SKM-1 treated with dmso at 0.1 percent for 144 hours (cell line): ENCODE measurements at regions not wholly inside any gene's neighbourhood (a gene's known extent, or its start where the extent isn't known, plus 50 kb on each side); places are given as distances from the start of the nearest gene placed in this dataset.
"Not testable (repeated sequence)": the region's sequence is repeated elsewhere in the genome, so short reads cannot be mapped to it uniquely, and the experiment has no call there.

Source experiments
- DNase-seq: peaks from one replicate; lab custom pipeline; 2025; ENCODE audit not compliant: unreplicated experiment; lab: John Stamatoyannopoulos, UW

DNA sequence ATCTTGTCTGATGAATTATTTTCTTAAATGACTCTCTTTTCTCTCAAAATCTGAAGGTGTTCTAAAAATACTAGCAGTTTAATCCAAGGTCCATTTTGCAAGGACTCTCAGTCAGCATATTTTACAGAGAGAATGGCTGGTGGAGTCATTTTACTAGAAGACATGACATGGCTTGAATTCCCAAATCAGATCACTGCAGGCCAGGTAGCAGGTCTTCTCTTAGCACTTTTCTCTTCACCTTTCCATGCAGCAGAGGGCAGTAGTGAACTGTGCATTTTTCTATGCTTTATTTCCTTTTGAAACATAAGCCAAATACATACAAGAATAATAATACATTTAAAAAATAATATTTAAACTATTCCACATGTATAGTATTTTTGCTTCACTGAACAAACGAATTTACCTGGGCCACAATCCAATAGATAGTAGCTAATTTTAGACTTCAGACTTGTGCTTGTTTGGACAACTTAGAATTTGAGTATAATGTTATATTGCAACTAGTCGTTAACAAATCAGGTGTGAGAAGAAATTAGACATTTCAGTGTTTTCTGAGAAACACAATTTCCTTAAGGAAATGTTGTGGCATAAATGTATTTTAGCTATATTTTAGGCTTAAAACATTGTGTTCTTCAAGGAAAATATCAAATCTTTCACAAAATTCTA, 289.4 kb upstream of the DAB2 start:
- DNase-seq, result peak; percentile 36

- peak; percentile 66 for DNase-seq
These were observed 288.6 kb upstream of the DAB2 start for GRCh38 chr5:39713250-39713916.

DNA sequence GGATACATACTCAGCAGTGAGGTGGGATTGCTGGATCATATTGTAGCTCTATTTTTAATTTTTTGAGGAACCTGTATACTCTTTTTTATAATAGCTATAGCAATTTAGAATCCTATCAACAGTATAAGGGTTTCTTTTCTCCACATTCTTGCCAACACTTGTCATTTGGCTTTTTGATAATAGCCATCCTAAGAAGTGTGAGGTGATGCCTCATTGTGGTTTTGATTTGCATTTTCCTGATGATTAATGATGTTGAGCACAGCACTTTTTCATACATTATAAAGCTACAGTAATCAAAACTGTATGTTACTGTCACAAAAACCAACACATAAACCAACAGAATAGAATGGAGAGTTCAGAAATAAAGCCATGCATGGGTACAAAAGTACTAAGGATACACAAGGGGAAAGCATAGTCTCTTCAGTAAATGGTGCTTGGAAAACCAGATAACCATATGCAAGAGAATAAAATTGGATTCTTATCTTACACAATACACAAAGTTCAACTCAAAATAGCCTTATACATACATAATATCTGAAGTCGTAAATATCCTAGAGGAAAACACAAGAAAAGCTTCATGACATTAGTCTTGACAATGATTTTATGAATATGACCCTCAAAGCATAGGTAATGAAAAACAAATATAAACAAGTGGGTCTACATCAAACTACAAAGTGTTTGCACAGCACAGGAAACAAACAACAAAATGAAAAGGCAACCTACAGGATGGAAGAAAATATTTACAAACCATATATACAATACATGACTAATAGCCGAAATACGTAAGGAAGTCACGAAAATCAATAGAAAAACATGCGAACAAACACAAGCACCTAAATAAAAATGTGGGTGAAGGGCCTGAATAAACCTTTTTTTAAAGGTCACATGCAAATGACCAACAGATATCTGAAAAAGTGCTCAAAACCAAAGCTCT, 287.8 kb upstream of the DAB2 start:
- DNase-seq, result no peak

GRCh38 chr5:39711821-39712220, 287.0 kb upstream of the DAB2 start:
- DNase-seq, result no peak

DNA sequence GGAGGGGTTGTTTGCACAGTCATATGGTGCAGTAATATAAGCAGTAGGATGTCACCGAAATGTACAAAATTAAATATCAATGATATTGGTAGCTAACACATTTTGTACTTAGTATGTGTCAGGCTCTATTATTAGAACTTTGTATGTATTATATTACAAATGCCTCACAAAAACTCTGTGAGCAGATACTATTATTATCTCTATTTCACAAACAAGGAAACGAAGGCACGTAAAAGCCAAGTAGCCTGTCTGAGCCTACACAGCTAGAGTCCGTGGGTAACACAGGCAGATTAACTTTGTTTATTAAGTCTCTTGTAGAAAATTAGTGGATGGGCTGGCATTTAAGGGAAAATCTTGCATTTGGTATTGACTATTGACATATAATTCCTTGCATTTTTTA, 284.3 kb upstream of the DAB2 start:
- DNase-seq, result no peak

DNA sequence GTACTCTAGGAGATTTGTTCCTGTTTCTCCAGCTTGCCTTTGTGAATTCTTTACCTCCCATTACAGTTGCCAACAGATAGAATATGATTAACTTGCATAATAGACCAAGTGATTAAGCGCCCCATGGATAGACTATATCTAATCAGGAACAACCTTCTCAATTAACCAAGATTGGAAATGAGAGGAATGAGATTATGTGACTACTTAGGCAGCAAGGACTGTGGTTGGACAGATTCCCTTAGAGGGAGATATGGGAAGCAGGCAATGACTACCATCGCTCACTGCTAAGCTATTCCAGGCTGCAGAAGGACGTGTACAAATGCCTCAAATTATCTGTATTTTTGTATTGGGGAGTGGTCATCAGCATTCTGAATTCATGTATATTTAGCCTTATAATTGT, 278.1 kb upstream of the DAB2 start:
- DNase-seq, result no peak

DNA sequence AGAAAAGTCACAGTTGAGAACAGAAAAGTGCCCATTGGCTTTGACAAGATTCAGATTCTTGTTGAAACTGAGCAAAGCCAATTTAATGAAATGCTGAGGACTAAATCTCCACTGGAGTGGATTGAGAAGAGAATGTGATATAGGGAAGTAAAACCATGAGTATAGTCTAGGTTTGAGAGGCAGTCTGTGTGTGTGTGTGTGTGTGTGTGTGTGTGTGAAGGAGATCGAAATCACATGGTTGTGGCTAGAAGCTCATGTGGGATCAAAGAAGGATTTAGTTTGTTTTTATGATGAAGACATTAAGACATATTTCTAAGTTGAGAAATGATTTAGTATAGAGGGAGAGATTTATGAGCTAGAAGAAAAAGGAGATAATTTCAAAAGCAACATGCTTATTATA, 275.7 kb upstream of the DAB2 start:
- no peak for DNase-seq

- DNase-seq, result no peak
These were observed 274.2 kb upstream of the DAB2 start for GRCh38 chr5:39698838-39699560.

DNA sequence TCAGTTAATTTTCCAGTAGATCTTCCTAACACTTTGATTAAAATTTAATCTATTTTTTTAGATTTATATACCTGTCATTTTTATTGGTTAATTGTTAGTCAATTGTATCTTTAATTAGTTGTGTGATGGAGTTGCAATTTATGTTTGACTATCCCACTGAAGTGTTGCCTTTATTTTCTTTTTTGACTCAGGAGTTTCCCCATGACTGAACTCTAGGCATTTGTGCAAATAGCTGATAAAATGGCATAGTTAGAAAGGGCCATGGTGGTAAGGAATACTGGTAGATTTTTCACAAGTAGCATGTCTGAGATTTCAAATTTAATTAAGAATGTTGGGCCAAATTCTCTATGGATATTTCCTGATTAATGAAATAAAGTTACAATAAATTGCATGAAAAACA, 273.1 kb upstream of the DAB2 start:
- DNase-seq, result no peak

DNA sequence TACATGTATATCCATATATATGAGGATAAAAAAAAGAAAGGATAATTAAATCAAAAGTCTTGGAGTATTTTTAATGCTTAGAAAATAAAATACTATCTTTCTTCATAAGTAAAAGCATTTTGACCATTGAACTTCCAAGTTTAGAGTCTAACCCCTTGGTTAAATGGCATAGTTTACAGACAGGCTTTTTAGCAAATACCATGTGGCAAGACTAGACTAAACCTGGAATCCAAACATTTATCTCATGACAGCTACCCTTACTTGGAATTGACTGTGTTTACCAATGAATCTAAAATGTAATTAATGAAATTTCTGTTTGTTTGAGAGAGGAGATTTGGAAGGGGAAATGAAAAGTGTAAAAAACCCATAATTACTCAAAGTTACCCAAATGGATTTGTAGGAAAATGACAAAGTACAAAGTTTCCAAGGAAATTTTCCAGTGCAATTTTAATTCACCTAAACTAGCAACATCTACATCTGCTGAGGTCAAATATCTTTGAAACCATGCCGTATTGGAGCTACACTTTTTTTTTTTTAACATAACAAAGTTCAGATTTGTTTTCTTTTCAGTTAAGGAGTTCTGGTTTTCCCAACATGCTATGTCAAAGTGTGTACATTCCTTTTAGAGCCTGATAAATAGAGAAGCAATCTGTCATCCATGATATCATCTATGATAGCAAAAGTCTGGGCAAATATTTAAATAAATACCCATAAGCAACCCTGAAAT, 272.1 kb upstream of the DAB2 start:
- DNase-seq, result no peak

DNA sequence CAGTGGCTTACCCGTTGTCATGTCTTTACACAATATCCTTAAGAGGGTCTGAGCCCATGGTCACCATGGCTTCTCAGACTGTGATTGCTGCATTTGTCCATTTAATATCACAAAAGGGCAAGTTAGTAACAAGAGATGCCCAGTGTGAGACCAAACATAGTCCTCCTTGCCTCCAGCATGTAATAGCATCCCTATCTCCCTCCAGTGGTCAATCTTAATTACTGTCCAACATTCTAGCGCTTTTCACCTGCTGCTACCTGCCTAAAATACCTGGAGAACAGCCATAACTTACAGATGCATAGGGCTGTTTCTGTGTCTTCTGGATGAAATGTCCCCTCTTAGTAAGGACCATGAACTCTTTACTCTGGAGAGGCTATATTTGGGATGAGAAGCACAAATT, 267.2 kb upstream of the DAB2 start:
- DNase-seq, result no peak

- no peak for DNase-seq
These were observed 266.4 kb upstream of the DAB2 start for GRCh38 chr5:39691136-39691535.

- no peak for DNase-seq
These were observed 265.1 kb upstream of the DAB2 start for GRCh38 chr5:39689919-39690318.

DNA sequence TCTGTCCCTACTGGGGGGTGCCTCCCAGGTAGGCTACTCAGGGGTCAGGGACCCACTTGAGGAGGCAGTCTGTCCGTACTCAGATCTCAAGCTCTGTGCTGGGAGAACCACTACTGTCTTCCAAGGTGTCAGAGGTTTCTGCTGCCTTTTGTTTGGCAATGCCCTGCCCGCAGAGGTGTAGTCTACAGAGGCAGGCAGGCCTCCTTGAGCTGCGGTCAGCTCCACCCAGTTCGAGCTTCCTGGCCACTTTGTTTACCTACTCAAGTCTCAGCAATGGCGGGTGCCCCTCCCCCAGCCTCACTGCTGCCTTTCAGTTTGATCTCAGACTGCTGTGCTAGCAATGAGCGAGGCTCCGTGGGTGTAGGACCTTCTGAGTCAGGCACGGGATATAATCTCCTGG, 263.1 kb upstream of the DAB2 start:
- DNase-seq, result not testable (repeated sequence)

- DNase-seq, result no peak
These were observed 255.4 kb upstream of the DAB2 start for GRCh38 chr5:39680213-39680612.

DNA sequence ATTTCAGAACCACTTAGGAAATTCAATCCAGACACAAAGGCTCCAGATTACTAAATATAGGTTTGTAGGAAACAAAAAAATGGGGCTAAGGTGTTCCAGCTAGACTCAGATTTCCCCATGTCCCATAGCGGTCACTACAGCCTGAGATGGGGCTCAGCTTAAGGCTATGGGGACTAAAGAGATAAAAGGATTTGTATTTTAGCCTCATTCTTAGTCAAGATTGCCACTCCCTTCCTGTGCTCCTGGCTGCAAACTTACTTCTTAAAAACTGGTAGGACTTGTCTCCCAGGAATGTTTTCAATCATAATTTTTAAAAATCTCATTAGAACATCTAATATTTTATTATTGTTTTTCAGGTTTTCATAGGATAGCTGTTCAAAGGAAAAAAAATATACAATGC, 253.8 kb upstream of the DAB2 start:
- no peak for DNase-seq

DNA sequence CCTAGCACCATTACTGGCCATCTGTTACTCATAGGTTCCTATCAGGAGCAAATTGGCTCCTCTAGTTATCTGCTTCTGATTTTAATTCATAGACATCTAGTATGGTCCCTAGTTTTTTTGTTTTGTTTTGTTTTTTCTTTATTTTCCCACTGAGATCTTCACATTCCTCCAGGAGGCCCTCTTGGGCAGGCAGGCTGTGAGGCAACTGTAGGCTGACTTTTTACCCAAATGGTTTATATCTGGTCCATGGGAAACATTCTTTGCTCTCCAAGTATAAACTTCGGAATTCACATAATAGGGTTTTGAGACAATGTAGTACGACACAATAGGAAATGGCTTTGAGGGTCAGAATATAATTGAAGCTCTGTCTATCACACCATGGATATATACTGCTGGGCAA, 250.9 kb upstream of the DAB2 start:
- no peak for DNase-seq

DNA sequence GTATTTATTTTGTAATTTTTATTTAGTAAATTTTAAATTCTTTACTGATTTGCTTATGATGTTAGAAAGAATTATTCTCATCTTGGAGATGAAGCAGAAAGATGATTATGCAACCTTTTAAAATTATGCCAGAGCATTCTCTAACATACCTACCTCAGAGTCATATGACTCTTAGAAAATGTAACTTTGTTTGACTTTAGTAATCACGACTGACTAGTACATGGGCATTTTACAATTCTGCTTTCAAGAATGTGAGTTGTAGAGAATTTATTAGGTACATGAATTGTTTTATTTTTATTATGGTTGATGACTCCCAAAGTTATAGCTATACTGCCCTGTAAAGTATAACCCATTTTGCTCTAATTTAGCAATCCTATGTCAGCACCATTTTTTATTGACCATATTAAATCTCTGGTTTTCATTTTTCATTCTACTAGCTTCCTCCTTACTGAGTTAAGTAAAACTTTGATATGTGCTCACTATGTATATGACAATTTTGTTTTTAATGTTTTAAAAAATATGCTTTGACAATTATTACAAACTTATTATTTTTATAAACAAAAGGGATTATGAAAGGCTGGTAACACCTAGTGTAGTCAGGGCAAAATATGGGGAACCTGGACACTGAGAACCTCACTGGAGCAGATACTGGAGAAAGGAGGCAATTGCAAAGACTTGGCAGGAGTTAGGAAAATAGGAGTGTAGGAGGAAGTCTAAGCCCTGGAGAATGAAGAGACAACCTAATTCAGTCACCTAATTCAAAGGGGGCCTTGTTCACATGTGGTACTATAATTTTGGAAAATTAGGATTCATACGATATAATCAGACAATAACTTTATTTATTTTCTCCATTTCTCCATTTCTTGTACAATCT, 249.7 kb upstream of the DAB2 start:
- DNase-seq, result no peak

GRCh38 chr5:39671561-39671961, 246.8 kb upstream of the DAB2 start:
- no peak for DNase-seq

DNA sequence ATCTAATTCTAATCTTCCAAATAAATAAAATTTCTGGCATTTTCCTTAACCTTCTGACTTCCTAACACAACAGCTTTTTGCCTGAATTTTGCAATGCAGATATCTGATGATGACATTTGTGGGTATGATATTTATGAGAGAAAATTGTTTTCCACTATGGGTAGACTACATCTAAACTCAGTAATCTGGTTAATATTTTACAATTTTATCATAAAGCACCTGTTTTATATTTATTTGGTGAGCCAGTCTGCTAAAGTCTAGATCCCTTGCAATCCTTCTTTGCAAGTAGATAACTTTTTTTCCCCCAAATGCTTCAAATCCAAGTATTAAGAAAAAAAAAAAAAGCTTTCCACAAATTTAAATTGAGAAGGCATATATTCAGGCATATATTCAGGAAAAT, 246.2 kb upstream of the DAB2 start:
- no peak for DNase-seq
